ENCODE measurements at regions not wholly inside any gene's neighbourhood (a gene's known extent, or its start where the extent isn't known, plus 50 kb on each side); places are given as distances from the start of the nearest gene placed in this dataset.

GRCh38 chr13:81929988-81930387 is 1589.1 kb upstream of the SPRY2 start (continued):
- TF ChIP-seq EZH2 (IDR thresholded peaks at IDR 0.05; ENCODE audit: borderline replicate concordance, control insufficient read depth, low read depth, low read length), result no peak
- TF ChIP-seq YY1 (IDR thresholded peaks at IDR 0.05; ENCODE audit: low read depth, low read length), result no peak
- no peak for TF ChIP-seq RFX5 (IDR thresholded peaks at IDR 0.05; ENCODE audit: low read depth, low read length)
- TF ChIP-seq CTCF (IDR thresholded peaks at IDR 0.05 in 2 of 3, conservative IDR thresholded peaks at IDR 0.05 in 1 of 3; ENCODE audit: control insufficient read depth in 2 of 3, extremely low read depth in 1 of 3, insufficient read depth in 1 of 3, low read depth in 3 of 3, low read length in 3 of 3), result peak; percentile 16 to 40 (median 35); a peak in 3 of 6 replicates
- TF ChIP-seq ETV6 (conservative IDR thresholded peaks at IDR 0.05 in 1 of 2, IDR thresholded peaks at IDR 0.05 in 1 of 2; ENCODE audit: borderline replicate concordance in 1 of 2, low read depth in 1 of 2), result no peak

- ATAC-seq (peak; percentile 56), DNase-seq (ENCODE audit: low read depth, low spot score) (no peak), FAIRE-seq (no peak)
- Histone ChIP-seq H3K27ac (ENCODE audit: control insufficient read depth, insufficient read depth) (no peak overlapping the region), H3K79me2 (ENCODE audit: control insufficient read depth, insufficient read depth, low read length) (no peaks in the 10 kb centered on the region), H3K9me3 (replicated peaks; ENCODE audit: control insufficient read depth, insufficient read depth, low read length) (no peaks in the 10 kb centered on the region), H2AFZ (ENCODE audit: control insufficient read depth, low read depth, low read length) (no peak overlapping the region), H3K4me3 (no peak overlapping the region), H3K36me3 (ENCODE audit: control insufficient read depth in 2 of 2, insufficient read depth in 2 of 2, low read length in 1 of 2) (no peaks in the 10 kb centered on the region), H3K27me3 (replicated peaks in 1 of 2; ENCODE audit: control insufficient read depth in 2 of 2, insufficient read depth in 2 of 2, low read length in 1 of 2) (no peaks in the 10 kb centered on the region), H4K20me1 (ENCODE audit: control insufficient read depth, insufficient read depth) (no peaks in the 10 kb centered on the region), H3K4me2 (ENCODE audit: control insufficient read depth, insufficient read depth) (no peak overlapping the region), H3K9ac (ENCODE audit: control insufficient read depth, insufficient read depth, low read length) (no peak overlapping the region), H3K4me1 (ENCODE audit: control insufficient read depth, insufficient read depth, low read length) (no peaks in the 10 kb centered on the region)
- ChIA-PET SMC1A (ENCODE audit: uncharacterized antibody, unreplicated experiment) (no interaction called here), CTCF (no interaction called here), RAD21 (ENCODE audit: unreplicated experiment) (no interaction called here), POLR2A (no interaction called here)
- BruUV-seq (replicated peaks), result no TSS peak
- intact Hi-C loops (cut with micrococcal nuclease; ENCODE audit: unreplicated experiment), result no loop called here
- in situ Hi-C loops (cut with MboI), result no loop called here
- TF ChIP-seq SIN3A (IDR thresholded peaks at IDR 0.05; ENCODE audit: low read depth, low read length) (no peak), RAD21 (IDR thresholded peaks at IDR 0.05; ENCODE audit: insufficient read depth, low read depth, low read length) (no peak), ATF3 (IDR thresholded peaks at IDR 0.05; ENCODE audit: borderline replicate concordance, extremely low read depth, low read depth, low read length) (no peak), ZNF24 (IDR thresholded peaks at IDR 0.05) (no peak)
Observed at GRCh38 chr13:81927347-81927746, 1586.4 kb upstream of the SPRY2 start.

Measured in GM12878 (cell line).